GM23338 (cell line): ENCODE measurements at regions not wholly inside any gene's neighbourhood (a gene's known extent, or its start where the extent isn't known, plus 50 kb on each side); places are given as distances from the start of the nearest gene placed in this dataset.

ENCODE experiments used
- CREB1 ChIP-seq: fragments of 250-450 bp; sonication (Bioruptor Pico); IDR thresholded peaks from 2 replicates; pipeline ENCODE4 v1.5.0; 2020; ENCODE audit warnings: low read depth, mild to moderate bottlenecking, moderate library complexity
- EZH2 ChIP-seq: fragments of 200-600 bp; sonication (generic); IDR thresholded peaks from one replicate; pipeline ENCODE4 v1.8.0; 2017; ENCODE audit warnings: antibody characterized with exemption, mild to moderate bottlenecking, low read depth; ENCODE audit not compliant: unreplicated experiment
- EZH2phosphoT487 ChIP-seq: fragments of 200-600 bp; sonication (generic); IDR thresholded peaks from one replicate; pipeline ENCODE4 v1.8.1; 2018; ENCODE audit warnings: antibody characterized with exemption; ENCODE audit not compliant: unreplicated experiment
- JUNB ChIP-seq: IDR thresholded peaks from one replicate; pipeline ENCODE4 v1.6.1; 2016; ENCODE audit warnings: antibody characterized with exemption; ENCODE audit not compliant: unreplicated experiment
- NANOG ChIP-seq: IDR thresholded peaks from 2 replicates; pipeline ENCODE4 v1.6.1; 2016; ENCODE audit warnings: antibody characterized with exemption, borderline replicate concordance
- POLR2AphosphoS5 ChIP-seq: IDR thresholded peaks from 2 replicates; pipeline ENCODE4 v1.6.1; 2016; ENCODE audit warnings: antibody characterized with exemption, low read depth
- STAT1 ChIP-seq: IDR thresholded peaks from one replicate; pipeline ENCODE4 v1.6.1; 2016; ENCODE audit warnings: antibody characterized with exemption; ENCODE audit not compliant: unreplicated experiment
- ZNF114 ChIP-seq: fragments of 250-450 bp; sonication (Bioruptor Pico); IDR thresholded peaks from 2 replicates; pipeline ENCODE4 v1.5.0; 2020; ENCODE audit warnings: mild to moderate bottlenecking, moderate library complexity
- ZNF331 ChIP-seq: fragments of 250-450 bp; sonication (Bioruptor Pico); IDR thresholded peaks from 2 replicates; pipeline ENCODE4 v1.5.0; 2020; ENCODE audit warnings: low read depth, mild to moderate bottlenecking, moderate library complexity
- TF ChIP-seq, protein P1 (sequence below), 2 experiments: fragments of 200-600 bp in 1 of 2; sonication (generic) in 1 of 2; conservative IDR thresholded peaks; 2 replicates each; pipeline versions ENCODE4 v1.5.1 to v1.6.1; 2016 to 2017; ENCODE audit warnings: antibody characterized with exemption in 2 of 2, low read depth in 2 of 2, mild to moderate bottlenecking in 2 of 2, moderate library complexity in 1 of 2
- TF ChIP-seq, protein P2 (sequence below): fragments of 250-450 bp; sonication (Bioruptor Pico); IDR thresholded peaks from 2 replicates; pipeline ENCODE4 v1.5.0; 2020; ENCODE audit warnings: mild to moderate bottlenecking, moderate library complexity
- TF ChIP-seq, protein P3 (sequence below): IDR thresholded peaks from one replicate; pipeline ENCODE4 v1.6.1; 2018; ENCODE audit warnings: antibody characterized with exemption; ENCODE audit not compliant: unreplicated experiment
- TF ChIP-seq, protein P4 (sequence below): IDR thresholded peaks from 2 replicates; pipeline ENCODE4 v1.6.1; 2016; ENCODE audit warnings: antibody characterized with exemption

DNA sequence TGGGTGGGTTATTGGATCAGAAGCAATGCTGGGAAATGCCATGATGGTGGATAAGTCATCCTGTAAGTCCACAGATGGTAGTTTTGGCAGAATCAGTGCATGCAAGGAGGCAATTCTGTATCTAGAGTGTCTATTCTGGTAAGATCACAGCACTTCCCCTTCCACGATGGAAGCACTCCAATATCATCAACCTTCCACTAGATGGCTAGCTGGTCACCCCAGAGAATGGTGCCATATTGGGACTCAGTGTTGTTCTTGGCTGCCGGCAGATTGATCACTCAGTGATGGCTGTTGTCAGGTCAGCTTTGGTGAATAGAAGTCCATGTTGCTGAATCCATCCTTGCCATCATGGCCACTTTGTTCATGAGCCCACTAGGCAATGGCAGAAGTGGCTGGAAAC lies 553.5 kb downstream of the CSNK1G3 start:
- TF ChIP-seq, protein P1, sequence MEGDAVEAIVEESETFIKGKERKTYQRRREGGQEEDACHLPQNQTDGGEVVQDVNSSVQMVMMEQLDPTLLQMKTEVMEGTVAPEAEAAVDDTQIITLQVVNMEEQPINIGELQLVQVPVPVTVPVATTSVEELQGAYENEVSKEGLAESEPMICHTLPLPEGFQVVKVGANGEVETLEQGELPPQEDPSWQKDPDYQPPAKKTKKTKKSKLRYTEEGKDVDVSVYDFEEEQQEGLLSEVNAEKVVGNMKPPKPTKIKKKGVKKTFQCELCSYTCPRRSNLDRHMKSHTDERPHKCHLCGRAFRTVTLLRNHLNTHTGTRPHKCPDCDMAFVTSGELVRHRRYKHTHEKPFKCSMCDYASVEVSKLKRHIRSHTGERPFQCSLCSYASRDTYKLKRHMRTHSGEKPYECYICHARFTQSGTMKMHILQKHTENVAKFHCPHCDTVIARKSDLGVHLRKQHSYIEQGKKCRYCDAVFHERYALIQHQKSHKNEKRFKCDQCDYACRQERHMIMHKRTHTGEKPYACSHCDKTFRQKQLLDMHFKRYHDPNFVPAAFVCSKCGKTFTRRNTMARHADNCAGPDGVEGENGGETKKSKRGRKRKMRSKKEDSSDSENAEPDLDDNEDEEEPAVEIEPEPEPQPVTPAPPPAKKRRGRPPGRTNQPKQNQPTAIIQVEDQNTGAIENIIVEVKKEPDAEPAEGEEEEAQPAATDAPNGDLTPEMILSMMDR (conservative IDR thresholded peaks at IDR 0.05; ENCODE audit: low read depth in 2 of 2): peak in 1 of 2 experiments; percentile 25; a peak in 2 of 4 replicates
- TF ChIP-seq POLR2AphosphoS5 (no peak), EZH2phosphoT487 (no peak), EZH2 (no peak), CREB1 (CRISPR knock-in tag) (no peak), NANOG (no peak), JUNB (no peak), ZNF331 (CRISPR knock-in tag) (no peak), ZNF114 (CRISPR knock-in tag) (no peak), STAT1 (no peak)
- TF ChIP-seq, protein P2, sequence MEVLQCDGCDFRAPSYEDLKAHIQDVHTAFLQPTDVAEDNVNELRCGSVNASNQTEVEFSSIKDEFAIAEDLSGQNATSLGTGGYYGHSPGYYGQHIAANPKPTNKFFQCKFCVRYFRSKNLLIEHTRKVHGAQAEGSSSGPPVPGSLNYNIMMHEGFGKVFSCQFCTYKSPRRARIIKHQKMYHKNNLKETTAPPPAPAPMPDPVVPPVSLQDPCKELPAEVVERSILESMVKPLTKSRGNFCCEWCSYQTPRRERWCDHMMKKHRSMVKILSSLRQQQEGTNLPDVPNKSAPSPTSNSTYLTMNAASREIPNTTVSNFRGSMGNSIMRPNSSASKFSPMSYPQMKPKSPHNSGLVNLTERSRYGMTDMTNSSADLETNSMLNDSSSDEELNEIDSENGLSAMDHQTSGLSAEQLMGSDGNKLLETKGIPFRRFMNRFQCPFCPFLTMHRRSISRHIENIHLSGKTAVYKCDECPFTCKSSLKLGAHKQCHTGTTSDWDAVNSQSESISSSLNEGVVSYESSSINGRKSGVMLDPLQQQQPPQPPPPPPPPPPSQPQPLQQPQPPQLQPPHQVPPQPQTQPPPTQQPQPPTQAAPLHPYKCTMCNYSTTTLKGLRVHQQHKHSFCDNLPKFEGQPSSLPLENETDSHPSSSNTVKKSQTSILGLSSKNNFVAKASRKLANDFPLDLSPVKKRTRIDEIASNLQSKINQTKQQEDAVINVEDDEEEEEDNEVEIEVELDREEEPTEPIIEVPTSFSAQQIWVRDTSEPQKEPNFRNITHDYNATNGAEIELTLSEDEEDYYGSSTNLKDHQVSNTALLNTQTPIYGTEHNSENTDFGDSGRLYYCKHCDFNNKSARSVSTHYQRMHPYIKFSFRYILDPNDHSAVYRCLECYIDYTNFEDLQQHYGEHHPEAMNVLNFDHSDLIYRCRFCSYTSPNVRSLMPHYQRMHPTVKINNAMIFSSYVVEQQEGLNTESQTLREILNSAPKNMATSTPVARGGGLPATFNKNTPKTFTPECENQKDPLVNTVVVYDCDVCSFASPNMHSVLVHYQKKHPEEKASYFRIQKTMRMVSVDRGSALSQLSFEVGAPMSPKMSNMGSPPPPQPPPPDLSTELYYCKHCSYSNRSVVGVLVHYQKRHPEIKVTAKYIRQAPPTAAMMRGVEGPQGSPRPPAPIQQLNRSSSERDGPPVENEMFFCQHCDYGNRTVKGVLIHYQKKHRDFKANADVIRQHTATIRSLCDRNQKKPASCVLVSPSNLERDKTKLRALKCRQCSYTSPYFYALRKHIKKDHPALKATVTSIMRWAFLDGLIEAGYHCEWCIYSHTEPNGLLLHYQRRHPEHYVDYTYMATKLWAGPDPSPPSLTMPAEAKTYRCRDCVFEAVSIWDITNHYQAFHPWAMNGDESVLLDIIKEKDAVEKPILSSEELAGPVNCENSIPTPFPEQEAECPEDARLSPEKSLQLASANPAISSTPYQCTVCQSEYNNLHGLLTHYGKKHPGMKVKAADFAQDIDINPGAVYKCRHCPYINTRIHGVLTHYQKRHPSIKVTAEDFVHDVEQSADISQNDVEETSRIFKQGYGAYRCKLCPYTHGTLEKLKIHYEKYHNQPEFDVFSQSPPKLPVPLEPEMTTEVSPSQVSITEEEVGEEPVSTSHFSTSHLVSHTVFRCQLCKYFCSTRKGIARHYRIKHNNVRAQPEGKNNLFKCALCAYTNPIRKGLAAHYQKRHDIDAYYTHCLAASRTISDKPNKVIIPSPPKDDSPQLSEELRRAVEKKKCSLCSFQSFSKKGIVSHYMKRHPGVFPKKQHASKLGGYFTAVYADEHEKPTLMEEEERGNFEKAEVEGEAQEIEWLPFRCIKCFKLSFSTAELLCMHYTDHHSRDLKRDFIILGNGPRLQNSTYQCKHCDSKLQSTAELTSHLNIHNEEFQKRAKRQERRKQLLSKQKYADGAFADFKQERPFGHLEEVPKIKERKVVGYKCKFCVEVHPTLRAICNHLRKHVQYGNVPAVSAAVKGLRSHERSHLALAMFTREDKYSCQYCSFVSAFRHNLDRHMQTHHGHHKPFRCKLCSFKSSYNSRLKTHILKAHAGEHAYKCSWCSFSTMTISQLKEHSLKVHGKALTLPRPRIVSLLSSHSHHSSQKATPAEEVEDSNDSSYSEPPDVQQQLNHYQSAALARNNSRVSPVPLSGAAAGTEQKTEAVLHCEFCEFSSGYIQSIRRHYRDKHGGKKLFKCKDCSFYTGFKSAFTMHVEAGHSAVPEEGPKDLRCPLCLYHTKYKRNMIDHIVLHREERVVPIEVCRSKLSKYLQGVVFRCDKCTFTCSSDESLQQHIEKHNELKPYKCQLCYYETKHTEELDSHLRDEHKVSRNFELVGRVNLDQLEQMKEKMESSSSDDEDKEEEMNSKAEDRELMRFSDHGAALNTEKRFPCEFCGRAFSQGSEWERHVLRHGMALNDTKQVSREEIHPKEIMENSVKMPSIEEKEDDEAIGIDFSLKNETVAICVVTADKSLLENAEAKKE (CRISPR knock-in tag): no peak
- TF ChIP-seq, protein P3, sequence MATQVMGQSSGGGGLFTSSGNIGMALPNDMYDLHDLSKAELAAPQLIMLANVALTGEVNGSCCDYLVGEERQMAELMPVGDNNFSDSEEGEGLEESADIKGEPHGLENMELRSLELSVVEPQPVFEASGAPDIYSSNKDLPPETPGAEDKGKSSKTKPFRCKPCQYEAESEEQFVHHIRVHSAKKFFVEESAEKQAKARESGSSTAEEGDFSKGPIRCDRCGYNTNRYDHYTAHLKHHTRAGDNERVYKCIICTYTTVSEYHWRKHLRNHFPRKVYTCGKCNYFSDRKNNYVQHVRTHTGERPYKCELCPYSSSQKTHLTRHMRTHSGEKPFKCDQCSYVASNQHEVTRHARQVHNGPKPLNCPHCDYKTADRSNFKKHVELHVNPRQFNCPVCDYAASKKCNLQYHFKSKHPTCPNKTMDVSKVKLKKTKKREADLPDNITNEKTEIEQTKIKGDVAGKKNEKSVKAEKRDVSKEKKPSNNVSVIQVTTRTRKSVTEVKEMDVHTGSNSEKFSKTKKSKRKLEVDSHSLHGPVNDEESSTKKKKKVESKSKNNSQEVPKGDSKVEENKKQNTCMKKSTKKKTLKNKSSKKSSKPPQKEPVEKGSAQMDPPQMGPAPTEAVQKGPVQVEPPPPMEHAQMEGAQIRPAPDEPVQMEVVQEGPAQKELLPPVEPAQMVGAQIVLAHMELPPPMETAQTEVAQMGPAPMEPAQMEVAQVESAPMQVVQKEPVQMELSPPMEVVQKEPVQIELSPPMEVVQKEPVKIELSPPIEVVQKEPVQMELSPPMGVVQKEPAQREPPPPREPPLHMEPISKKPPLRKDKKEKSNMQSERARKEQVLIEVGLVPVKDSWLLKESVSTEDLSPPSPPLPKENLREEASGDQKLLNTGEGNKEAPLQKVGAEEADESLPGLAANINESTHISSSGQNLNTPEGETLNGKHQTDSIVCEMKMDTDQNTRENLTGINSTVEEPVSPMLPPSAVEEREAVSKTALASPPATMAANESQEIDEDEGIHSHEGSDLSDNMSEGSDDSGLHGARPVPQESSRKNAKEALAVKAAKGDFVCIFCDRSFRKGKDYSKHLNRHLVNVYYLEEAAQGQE: no peak
- TF ChIP-seq, protein P4, sequence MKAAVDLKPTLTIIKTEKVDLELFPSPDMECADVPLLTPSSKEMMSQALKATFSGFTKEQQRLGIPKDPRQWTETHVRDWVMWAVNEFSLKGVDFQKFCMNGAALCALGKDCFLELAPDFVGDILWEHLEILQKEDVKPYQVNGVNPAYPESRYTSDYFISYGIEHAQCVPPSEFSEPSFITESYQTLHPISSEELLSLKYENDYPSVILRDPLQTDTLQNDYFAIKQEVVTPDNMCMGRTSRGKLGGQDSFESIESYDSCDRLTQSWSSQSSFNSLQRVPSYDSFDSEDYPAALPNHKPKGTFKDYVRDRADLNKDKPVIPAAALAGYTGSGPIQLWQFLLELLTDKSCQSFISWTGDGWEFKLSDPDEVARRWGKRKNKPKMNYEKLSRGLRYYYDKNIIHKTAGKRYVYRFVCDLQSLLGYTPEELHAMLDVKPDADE: no peak
